Mesendoderm (in vitro differentiated cells): ENCODE measurements at regions not wholly inside any gene's neighbourhood (a gene's known extent, or its start where the extent isn't known, plus 50 kb on each side); places are given as distances from the start of the nearest gene placed in this dataset.

ENCODE experiments used
- DNase-seq: peaks from one replicate; pipeline ENCODE4 v3.0.0; 2013
- H2AK5ac ChIP-seq: 2 replicates; pipeline ENCODE4 v1.6.1; 2013; ENCODE audit warnings: low read length, inconsistent platforms
- H2BK120ac ChIP-seq: 2 replicates; pipeline ENCODE4 v1.6.1; 2013; ENCODE audit warnings: low read depth, mild to moderate bottlenecking, low read length, moderate library complexity, mixed read lengths
- H2BK15ac ChIP-seq: replicated peaks from 2 replicates; pipeline ENCODE4 v1.6.1; 2013; ENCODE audit warnings: low read depth, mild to moderate bottlenecking, moderate library complexity
- H2BK5ac ChIP-seq: 2 replicates; pipeline ENCODE4 v1.6.1; 2013; ENCODE audit warnings: low read length, inconsistent platforms
- H3K18ac ChIP-seq: 2 replicates; pipeline ENCODE4 v1.6.1; 2013; ENCODE audit warnings: mild to moderate bottlenecking, low read length, mixed read lengths
- H3K23ac ChIP-seq: one replicate; pipeline ENCODE4 v1.6.1; 2013; ENCODE audit warnings: low read length
- H3K27ac ChIP-seq: 2 replicates; pipeline ENCODE4 v1.5.1; 2013; ENCODE audit warnings: low read depth, mild to moderate bottlenecking, inconsistent platforms, low read length, moderate library complexity
- H3K27me3 ChIP-seq: 2 replicates; pipeline ENCODE4 v1.6.1; 2013; ENCODE audit warnings: low read length, control low read depth, mild to moderate bottlenecking, inconsistent platforms; ENCODE audit not compliant: insufficient read depth, poor library complexity
- H3K36me3 ChIP-seq: 2 replicates; pipeline ENCODE4 v1.6.1; 2013; ENCODE audit warnings: low read length, inconsistent platforms; ENCODE audit not compliant: control insufficient read depth, insufficient read depth
- H3K4ac ChIP-seq: one replicate; pipeline ENCODE4 v1.6.1; 2013; ENCODE audit warnings: low read depth, mild to moderate bottlenecking, low read length, moderate library complexity
- H3K4me1 ChIP-seq: 2 replicates; pipeline ENCODE4 v1.6.1; 2013; ENCODE audit warnings: low read depth, low read length, inconsistent platforms; ENCODE audit not compliant: control insufficient read depth
- H3K4me2 ChIP-seq: 2 replicates; pipeline ENCODE4 v1.6.1; 2013; ENCODE audit warnings: low read length
- H3K4me3 ChIP-seq: 2 replicates; pipeline ENCODE4 v1.5.1; 2013; ENCODE audit warnings: mild to moderate bottlenecking, low read length
- H3K56ac ChIP-seq: one replicate; pipeline ENCODE4 v1.6.1; 2013; ENCODE audit warnings: low read length
- H3K79me1 ChIP-seq: 2 replicates; pipeline ENCODE4 v1.6.1; 2013; ENCODE audit warnings: low read length, inconsistent platforms
- H3K79me2 ChIP-seq: 2 replicates; pipeline ENCODE4 v1.6.1; 2013; ENCODE audit warnings: mild to moderate bottlenecking, low read length; ENCODE audit not compliant: control insufficient read depth, insufficient read depth
- H3K9ac ChIP-seq: 2 replicates; pipeline ENCODE4 v1.6.1; 2013; ENCODE audit warnings: low read length, inconsistent platforms
- H4K5ac ChIP-seq: one replicate; pipeline ENCODE4 v1.6.1; 2013; ENCODE audit warnings: low read length
- H4K8ac ChIP-seq: one replicate; pipeline ENCODE4 v1.6.1; 2013; ENCODE audit warnings: low read depth, mild to moderate bottlenecking, control low read depth, low read length, moderate library complexity
- WGBS: extraction: QIAGEN DNeasy Blood & Tissue Kit; methylation state at CpG from one replicate; pipeline ENCODE4 v1.1.7; 2013; ENCODE audit warnings: low lambda C conversion rate, missing lambda C conversion rate; ENCODE audit not compliant: insufficient coverage; ENCODE audit errors: extremely low coverage; 5-methylcytosine and 5-hydroxymethylcytosine counted together

DNA sequence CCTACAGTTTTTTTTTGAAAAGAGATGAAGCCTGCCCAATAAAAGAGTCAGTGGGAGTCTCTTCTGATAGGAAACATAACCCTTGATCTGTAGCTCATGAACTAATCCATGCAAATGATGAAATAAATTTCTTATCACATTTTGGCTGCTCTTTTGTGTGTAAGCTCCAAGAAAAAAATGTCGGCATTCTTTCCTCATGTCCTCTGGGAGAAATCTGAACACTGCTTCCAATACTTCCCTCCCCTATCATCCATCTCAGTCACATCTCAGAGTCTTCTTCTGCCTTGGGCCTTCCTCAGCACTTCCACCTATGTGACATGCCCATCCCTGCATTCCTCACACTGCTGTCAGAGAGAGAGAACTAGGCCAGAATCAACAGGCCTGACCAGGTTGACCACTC is 395.7 kb upstream of the ST6GAL2 start:
- H3K4me1 ChIP-seq: peaks cover 3% of the 10 kb centered on the region
- no peak overlapping the region for H4K8ac ChIP-seq
- DNase-seq: no peak
- no peak overlapping the region for H3K4me3 ChIP-seq
- no peak overlapping the region for H4K5ac ChIP-seq
- peak overlapping the region; percentile 58 for H3K56ac ChIP-seq
- H3K18ac ChIP-seq: peak overlapping the region; percentile 39
- no peak overlapping the region for H3K23ac ChIP-seq
- H2BK5ac ChIP-seq: peak overlapping the region; percentile 77
- peak overlapping the region; percentile 55 for H3K27ac ChIP-seq
- H3K27me3 ChIP-seq: no peaks in the 10 kb centered on the region
- H3K79me2 ChIP-seq: no peaks in the 10 kb centered on the region
- no peak overlapping the region for H2BK15ac ChIP-seq
- H3K79me1 ChIP-seq: no peaks in the 10 kb centered on the region
- no peaks in the 10 kb centered on the region for H3K36me3 ChIP-seq
- H3K4ac ChIP-seq: no peak overlapping the region
- no peak overlapping the region for H2BK120ac ChIP-seq
- H2AK5ac ChIP-seq: no peak overlapping the region
- WGBS: no CpG with 5 or more reads among the region's 1 CpG
- H3K4me2 ChIP-seq: no peak overlapping the region
- H3K9ac ChIP-seq: no peak overlapping the region

DNA sequence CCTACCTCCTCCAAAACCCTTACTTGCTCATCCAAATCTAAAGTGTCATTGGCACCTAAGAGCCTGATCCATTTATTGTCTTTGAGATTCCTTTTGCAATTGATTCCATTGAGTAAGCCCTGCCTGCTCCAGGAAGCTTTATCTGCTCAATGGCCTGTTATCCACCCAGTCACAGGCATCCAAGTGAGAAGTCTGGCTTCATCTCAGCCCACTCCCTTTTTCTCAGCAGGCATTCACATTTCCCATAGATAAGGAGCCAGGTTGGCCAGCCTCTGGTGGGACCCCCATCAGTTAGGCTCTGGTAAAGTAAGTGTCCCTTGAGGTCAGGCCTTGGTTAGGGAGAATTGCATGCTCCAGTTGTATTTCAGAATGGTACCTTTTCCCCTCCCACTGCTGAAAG is 396.2 kb upstream of the ST6GAL2 start:
- H2BK15ac ChIP-seq: no peak overlapping the region
- no peaks in the 10 kb centered on the region for H3K36me3 ChIP-seq
- no peak overlapping the region for H3K18ac ChIP-seq
- H3K79me1 ChIP-seq: no peaks in the 10 kb centered on the region
- peaks cover 3% of the 10 kb centered on the region for H3K4me1 ChIP-seq
- no peak overlapping the region for H3K4me3 ChIP-seq
- H3K27me3 ChIP-seq: no peaks in the 10 kb centered on the region
- H3K23ac ChIP-seq: no peak overlapping the region
- H3K56ac ChIP-seq: no peak overlapping the region
- no peak overlapping the region for H2AK5ac ChIP-seq
- no peak overlapping the region for H3K4ac ChIP-seq
- H3K4me2 ChIP-seq: no peak overlapping the region
- H3K9ac ChIP-seq: no peak overlapping the region
- no peak overlapping the region for H4K5ac ChIP-seq
- DNase-seq: peak; percentile 93
- H3K27ac ChIP-seq: no peak overlapping the region
- H3K79me2 ChIP-seq: no peaks in the 10 kb centered on the region
- H4K8ac ChIP-seq: no peak overlapping the region
- no peak overlapping the region for H2BK120ac ChIP-seq
- H2BK5ac ChIP-seq: no peak overlapping the region

DNA sequence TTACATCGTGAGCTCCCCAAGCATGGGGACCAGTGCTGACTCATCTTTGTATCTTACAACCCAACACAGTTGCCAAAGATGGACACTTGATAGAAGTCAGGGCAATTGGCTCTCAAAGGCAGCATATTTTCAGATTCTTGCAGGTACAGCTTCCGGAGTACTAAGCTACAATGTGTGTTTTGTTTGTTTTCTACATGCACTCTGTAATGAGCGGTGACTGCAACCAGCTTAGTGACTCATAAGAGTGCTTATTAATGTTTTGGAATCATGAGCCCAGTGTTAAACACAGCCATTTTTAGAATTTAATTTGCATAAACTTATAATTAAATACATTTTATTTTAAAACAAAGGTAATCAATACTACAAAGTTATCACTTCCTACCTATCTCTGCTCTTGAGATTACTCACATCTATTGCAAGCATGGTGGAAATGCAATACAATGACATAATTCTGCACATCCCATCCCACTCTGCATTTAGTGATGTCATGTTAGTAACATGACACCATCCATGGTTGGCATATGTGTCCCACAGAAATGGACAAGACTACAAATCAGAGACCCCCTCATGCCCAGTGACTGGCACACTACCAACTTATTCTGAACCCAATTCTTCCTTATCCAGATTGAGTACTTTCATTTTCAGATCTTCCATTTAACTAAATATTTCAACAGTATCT is 399.8 kb upstream of the ST6GAL2 start:
- WGBS: no CpG with 5 or more reads among the region's 3 CpGs
- no peak overlapping the region for H3K4ac ChIP-seq
- no peak for DNase-seq
- no peak overlapping the region for H2BK120ac ChIP-seq
- no peak overlapping the region for H4K5ac ChIP-seq
- no peak overlapping the region for H4K8ac ChIP-seq
- peaks cover 3% of the 10 kb centered on the region for H3K4me1 ChIP-seq
- H3K18ac ChIP-seq: no peak overlapping the region
- no peaks in the 10 kb centered on the region for H3K79me1 ChIP-seq
- H3K27ac ChIP-seq: no peak overlapping the region
- no peak overlapping the region for H2AK5ac ChIP-seq
- H3K9ac ChIP-seq: no peak overlapping the region
- H3K56ac ChIP-seq: no peak overlapping the region
- H3K36me3 ChIP-seq: no peaks in the 10 kb centered on the region
- H3K4me2 ChIP-seq: no peak overlapping the region
- no peak overlapping the region for H2BK5ac ChIP-seq
- H3K4me3 ChIP-seq: no peak overlapping the region
- no peak overlapping the region for H3K23ac ChIP-seq
- no peaks in the 10 kb centered on the region for H3K27me3 ChIP-seq
- no peaks in the 10 kb centered on the region for H3K79me2 ChIP-seq
- H2BK15ac ChIP-seq: no peak overlapping the region

DNA sequence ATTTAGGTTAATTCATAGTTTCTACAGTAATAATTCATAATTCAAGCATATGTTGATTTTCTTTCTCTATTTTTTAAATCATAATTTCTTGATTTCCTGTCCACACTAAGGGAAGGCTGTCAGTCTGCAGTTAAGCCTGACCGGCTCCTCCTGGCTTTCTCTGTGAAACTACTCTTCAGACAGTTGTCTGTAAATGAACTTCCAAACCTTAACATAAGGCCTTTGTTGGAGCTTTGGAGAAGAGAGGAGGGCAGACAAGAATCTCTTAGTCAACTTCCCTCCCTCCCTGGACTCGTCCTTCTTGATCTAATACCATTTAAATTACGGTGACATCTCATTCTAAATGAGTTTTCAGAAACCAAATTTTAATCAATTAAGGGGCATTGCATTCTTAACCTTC is 404.1 kb upstream of the ST6GAL2 start:
- Histone ChIP-seq H3K18ac (no peak overlapping the region), H3K79me1 (no peaks in the 10 kb centered on the region), H3K9ac (no peak overlapping the region), H3K27me3 (no peaks in the 10 kb centered on the region), H3K4me3 (no peak overlapping the region), H3K4me1 (no peaks in the 10 kb centered on the region), H3K4ac (no peak overlapping the region), H3K27ac (no peak overlapping the region), H3K36me3 (no peaks in the 10 kb centered on the region), H2AK5ac (no peak overlapping the region), H3K79me2 (no peaks in the 10 kb centered on the region), H2BK5ac (no peak overlapping the region), H3K4me2 (no peak overlapping the region), H4K5ac (no peak overlapping the region), H2BK15ac (no peak overlapping the region), H3K56ac (no peak overlapping the region), H4K8ac (no peak overlapping the region), H2BK120ac (no peak overlapping the region), H3K23ac (no peak overlapping the region)
- DNase-seq: no peak
- no CpG with 5 or more reads among the region's 3 CpGs for WGBS

DNA sequence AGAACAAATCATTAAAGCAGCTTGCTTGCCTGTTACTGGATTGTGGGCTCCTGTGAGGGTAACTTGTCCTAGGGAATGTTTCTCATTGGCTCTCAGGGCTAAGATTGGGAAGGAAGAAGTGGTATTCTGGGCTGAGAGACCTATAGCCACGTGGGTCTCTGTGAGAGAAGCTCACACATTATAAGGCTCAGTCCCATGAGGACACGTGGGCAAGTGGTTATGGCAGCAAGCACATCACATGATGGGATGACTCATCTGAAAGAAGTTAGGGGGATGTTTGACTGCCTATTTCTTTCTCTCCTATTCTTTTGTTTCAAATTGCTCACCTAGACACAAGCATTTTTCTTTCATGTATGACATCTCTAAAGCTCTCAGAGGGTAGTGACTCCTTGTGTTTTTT is 418.0 kb upstream of the ST6GAL2 start:
- H3K4me3 ChIP-seq: no peak overlapping the region
- H3K4me2 ChIP-seq: no peak overlapping the region
- no peak overlapping the region for H4K5ac ChIP-seq
- H3K18ac ChIP-seq: no peak overlapping the region
- no peaks in the 10 kb centered on the region for H3K36me3 ChIP-seq
- no CpG with 5 or more reads among the region's 2 CpGs for WGBS
- H3K23ac ChIP-seq: no peak overlapping the region
- no peak overlapping the region for H3K4ac ChIP-seq
- H4K8ac ChIP-seq: no peak overlapping the region
- no peak overlapping the region for H2BK5ac ChIP-seq
- no peaks in the 10 kb centered on the region for H3K79me1 ChIP-seq
- no peaks in the 10 kb centered on the region for H3K4me1 ChIP-seq
- H2BK15ac ChIP-seq: no peak overlapping the region
- no peak overlapping the region for H2AK5ac ChIP-seq
- H3K27me3 ChIP-seq: no peaks in the 10 kb centered on the region
- H3K9ac ChIP-seq: no peak overlapping the region
- no peak overlapping the region for H3K56ac ChIP-seq
- H2BK120ac ChIP-seq: no peak overlapping the region
- H3K27ac ChIP-seq: no peak overlapping the region
- DNase-seq: no peak
- H3K79me2 ChIP-seq: no peaks in the 10 kb centered on the region

DNA sequence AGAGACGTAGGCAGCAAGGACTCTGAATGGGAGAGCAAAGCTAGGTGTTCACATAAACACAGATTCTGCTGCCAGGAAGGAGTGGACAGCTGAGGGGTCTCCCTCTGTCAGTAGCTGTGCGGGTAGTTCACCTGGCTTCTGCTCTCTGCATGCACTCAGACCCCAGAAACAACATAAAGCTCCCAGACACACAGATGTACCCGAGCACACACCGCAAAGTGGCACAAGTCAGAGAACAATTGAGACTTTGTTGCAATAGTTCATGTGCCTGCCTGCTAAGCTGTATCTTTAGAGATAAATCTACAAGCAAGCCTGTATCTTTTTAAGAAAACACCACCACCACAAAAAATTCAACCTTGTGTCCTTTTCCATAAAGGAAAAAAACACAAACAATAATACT is 420.0 kb upstream of the ST6GAL2 start:
- DNase-seq: no peak
- H2BK5ac ChIP-seq: no peak overlapping the region
- no peak overlapping the region for H4K8ac ChIP-seq
- H3K79me2 ChIP-seq: no peaks in the 10 kb centered on the region
- H3K4me2 ChIP-seq: no peak overlapping the region
- no CpG with 5 or more reads among the region's 4 CpGs for WGBS
- no peaks in the 10 kb centered on the region for H3K36me3 ChIP-seq
- no peak overlapping the region for H2BK120ac ChIP-seq
- no peak overlapping the region for H3K4me3 ChIP-seq
- no peak overlapping the region for H2AK5ac ChIP-seq
- H3K4ac ChIP-seq: no peak overlapping the region
- no peak overlapping the region for H3K27ac ChIP-seq
- H2BK15ac ChIP-seq: no peak overlapping the region
- no peak overlapping the region for H4K5ac ChIP-seq
- no peaks in the 10 kb centered on the region for H3K79me1 ChIP-seq
- H3K56ac ChIP-seq: no peak overlapping the region
- no peaks in the 10 kb centered on the region for H3K4me1 ChIP-seq
- no peak overlapping the region for H3K18ac ChIP-seq
- H3K23ac ChIP-seq: no peak overlapping the region
- no peak overlapping the region for H3K9ac ChIP-seq
- H3K27me3 ChIP-seq: no peaks in the 10 kb centered on the region
